ENCODE measurements at regions not wholly inside any gene's neighbourhood (a gene's known extent, or its start where the extent isn't known, plus 50 kb on each side); places are given as distances from the start of the nearest gene placed in this dataset.

- intact Hi-C loops (cut with micrococcal nuclease; ENCODE audit: unreplicated experiment) (loop anchor here (5.0 kb wide), 2 partner anchors 72 to 1137 kb away; partner anchors contain the start of gene ASMTL), in situ Hi-C loops (cut with MboI) (no loop called here)
- Histone ChIP-seq H3K4me3 (no peak overlapping the region), H3K36me3 (ENCODE audit: control insufficient read depth in 2 of 2, insufficient read depth in 2 of 2, low read length in 1 of 2) (no peaks in the 10 kb centered on the region), H3K27me3 (replicated peaks in 1 of 2; ENCODE audit: control insufficient read depth in 2 of 2, insufficient read depth in 2 of 2, low read length in 1 of 2) (peaks cover 2 to 7% of the 10 kb centered on the region in 2 experiments; a peak in 3 of 4 replicates), H3K4me2 (ENCODE audit: control insufficient read depth, insufficient read depth) (no peak overlapping the region), H3K4me1 (ENCODE audit: control insufficient read depth, insufficient read depth, low read length) (no peaks in the 10 kb centered on the region), H3K9me3 (replicated peaks; ENCODE audit: control insufficient read depth, insufficient read depth, low read length) (no peaks in the 10 kb centered on the region), H3K27ac (ENCODE audit: control insufficient read depth, insufficient read depth) (no peak overlapping the region), H4K20me1 (ENCODE audit: control insufficient read depth, insufficient read depth) (no peaks in the 10 kb centered on the region), H2AFZ (ENCODE audit: control insufficient read depth, low read depth, low read length) (no peak overlapping the region), H3K9ac (ENCODE audit: control insufficient read depth, insufficient read depth, low read length) (no peak overlapping the region), H3K79me2 (ENCODE audit: control insufficient read depth, insufficient read depth, low read length) (no peaks in the 10 kb centered on the region)
- ChIA-PET CTCF (no interaction called here), POLR2A (no interaction called here), RAD21 (ENCODE audit: unreplicated experiment) (no interaction called here), SMC1A (ENCODE audit: uncharacterized antibody, unreplicated experiment) (no interaction called here)
- BruUV-seq (replicated peaks): no TSS peak
- ATAC-seq (no peak), FAIRE-seq (no peak), DNase-seq (ENCODE audit: low read depth, low spot score) (no peak)
- WGBS (ENCODE audit: insufficient coverage, insufficient replicate concordance, low lambda C conversion rate, missing lambda C conversion rate): 52% methylated on average over 9 of the region's 9 CpGs
- TF ChIP-seq HCFC1 (IDR thresholded peaks at IDR 0.05; ENCODE audit: low read length) (no peak), EED (IDR thresholded peaks at IDR 0.05; ENCODE audit: low read depth) (no peak), CEBPZ (IDR thresholded peaks at IDR 0.05; ENCODE audit: low read depth, low read length) (no peak), PML (IDR thresholded peaks at IDR 0.05; ENCODE audit: low read length) (no peak), SPI1 (IDR thresholded peaks at IDR 0.05; ENCODE audit: borderline replicate concordance, insufficient read depth, low read depth, low read length) (no peak), NKRF (conservative IDR thresholded peaks at IDR 0.05) (no peak), JUND (IDR thresholded peaks at IDR 0.05; ENCODE audit: low read depth, low read length) (no peak), IKZF1 (conservative IDR thresholded peaks at IDR 0.05) (no peak), KLF5 (IDR thresholded peaks at IDR 0.05; ENCODE audit: partially characterized antibody) (no peak), ZBTB33 (IDR thresholded peaks at IDR 0.05) (no peak), EP300 (IDR thresholded peaks at IDR 0.05; ENCODE audit: borderline replicate concordance in 1 of 2, control insufficient read depth in 1 of 2, low read depth in 2 of 2, low read length in 2 of 2) (no peak), MTA3 (IDR thresholded peaks at IDR 0.05; ENCODE audit: borderline replicate concordance, low read length) (no peak), SRF (IDR thresholded peaks at IDR 0.05; ENCODE audit: low read depth in 2 of 2, low read length in 2 of 2) (no peak), ZNF384 (IDR thresholded peaks at IDR 0.05; ENCODE audit: borderline replicate concordance, low read depth, low read length) (no peak)
Measured at GRCh38 chrX:2589186-2590020, 88.6 kb upstream of the DHRSX start.

Data from GM12878 (cell line).